ENCODE measurements at regions not wholly inside any gene's neighbourhood (a gene's known extent, or its start where the extent isn't known, plus 50 kb on each side); places are given as distances from the start of the nearest gene placed in this dataset.
"Not testable (repeated sequence)": the region's sequence is repeated elsewhere in the genome, so short reads cannot be mapped to it uniquely, and the experiment has no call there.

DNA sequence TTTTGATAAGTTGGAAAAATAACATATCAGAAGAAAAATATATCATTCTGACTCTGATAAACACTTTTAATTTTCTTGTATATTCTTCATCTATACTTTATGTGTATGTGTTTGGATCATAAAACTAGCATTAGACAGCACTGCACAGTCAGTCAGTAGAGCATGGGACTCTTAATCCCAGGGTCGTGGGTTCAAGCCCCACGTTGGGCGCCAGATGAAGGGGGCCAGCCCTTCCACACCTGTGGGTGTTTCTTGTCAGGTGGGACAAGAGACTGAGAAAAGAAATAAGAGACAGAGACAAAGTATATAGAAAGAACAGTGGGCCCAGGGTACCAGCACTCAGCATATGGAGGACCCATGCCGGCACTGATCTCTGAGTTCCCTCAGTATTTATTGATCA, 546.0 kb upstream of the NR2F2 start:
- no peaks in the 10 kb centered on the region for H3K4me1 ChIP-seq
- no peaks in the 10 kb centered on the region for H3K36me3 ChIP-seq
- no peaks in the 10 kb centered on the region for H3K27me3 ChIP-seq
- H3K9me3 ChIP-seq (replicated peaks): peaks cover 21% of the 10 kb centered on the region
- DNase-seq: no peak
- H3K27ac ChIP-seq: no peak overlapping the region
- no peak overlapping the region for H3K4me3 ChIP-seq

DNA sequence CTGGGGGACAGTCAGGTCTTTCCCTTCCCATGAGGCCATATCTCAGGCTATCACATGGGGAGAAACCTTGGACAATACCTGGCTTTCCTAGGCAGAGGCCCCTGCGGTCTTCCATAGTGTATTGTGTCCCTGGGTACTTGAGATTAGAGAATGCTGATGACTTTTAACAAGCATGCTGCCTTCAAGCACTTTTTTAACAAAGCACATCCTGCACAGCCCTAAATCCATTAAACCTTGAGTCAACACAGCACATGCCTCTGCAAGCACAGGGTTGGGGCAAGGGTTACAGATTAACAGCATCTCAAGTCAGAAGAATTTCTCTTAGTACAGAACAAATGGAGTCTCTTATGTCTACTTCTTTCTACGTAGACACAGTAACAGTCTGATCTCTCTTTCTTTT, 545.2 kb upstream of the NR2F2 start:
- H3K36me3 ChIP-seq, H3K4me1 ChIP-seq, H3K4me3 ChIP-seq, H3K27me3 ChIP-seq, DNase-seq, H3K27ac ChIP-seq: not testable (repeated sequence)
- peaks cover 21% of the 10 kb centered on the region for H3K9me3 ChIP-seq (replicated peaks)

DNA sequence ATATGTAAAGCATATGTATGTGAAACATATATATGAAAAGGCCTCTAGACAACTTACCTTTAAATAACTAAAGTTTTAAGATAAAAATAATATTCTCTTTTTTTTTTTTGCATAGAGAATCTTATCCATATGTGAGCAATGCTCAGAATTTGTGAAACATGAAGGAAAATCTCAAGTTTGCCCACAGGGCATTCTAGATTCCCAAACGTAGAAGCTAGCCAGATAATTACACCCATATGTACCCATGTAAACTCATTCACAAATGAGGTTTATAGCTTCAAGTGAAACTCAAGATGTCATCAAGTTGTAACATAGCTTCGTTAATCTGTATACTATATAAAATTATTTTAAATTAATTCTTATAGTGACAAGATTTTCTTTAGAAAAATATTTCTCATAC, 537.3 kb upstream of the NR2F2 start:
- Histone ChIP-seq H3K4me3 (no peak overlapping the region), H3K27me3 (no peaks in the 10 kb centered on the region; the same call in 1 of the 2 replicates), H3K4me1 (no peaks in the 10 kb centered on the region), H3K27ac (no peak overlapping the region), H3K36me3 (no peaks in the 10 kb centered on the region), H3K9me3 (replicated peaks) (no peaks in the 10 kb centered on the region)
- DNase-seq: no peak

DNA sequence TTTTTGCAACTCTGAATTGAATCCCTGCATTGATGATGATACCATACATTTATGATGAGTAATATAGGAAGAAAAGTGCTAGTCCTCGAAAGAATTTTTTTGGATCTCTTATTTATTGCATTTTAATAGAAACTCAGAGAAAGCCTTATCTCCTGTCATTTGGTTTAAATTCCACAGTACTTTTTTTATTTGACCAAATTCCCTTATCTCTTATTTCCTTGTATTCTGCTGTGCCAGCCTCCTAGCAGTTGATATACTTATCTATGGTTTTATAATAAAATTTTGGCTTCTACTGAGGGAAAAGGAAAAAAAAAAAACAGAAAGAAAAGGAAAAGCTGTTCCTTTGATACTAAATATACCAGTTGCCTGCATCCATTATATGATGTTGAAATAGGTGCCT, 535.1 kb upstream of the NR2F2 start:
- H3K27ac ChIP-seq: no peak overlapping the region
- DNase-seq: no peak
- H3K27me3 ChIP-seq: no peaks in the 10 kb centered on the region; the same call in 1 of the 2 replicates
- H3K36me3 ChIP-seq: no peaks in the 10 kb centered on the region
- no peak overlapping the region for H3K4me3 ChIP-seq
- H3K4me1 ChIP-seq: peaks cover 10% of the 10 kb centered on the region
- H3K9me3 ChIP-seq (replicated peaks): no peaks in the 10 kb centered on the region

DNA sequence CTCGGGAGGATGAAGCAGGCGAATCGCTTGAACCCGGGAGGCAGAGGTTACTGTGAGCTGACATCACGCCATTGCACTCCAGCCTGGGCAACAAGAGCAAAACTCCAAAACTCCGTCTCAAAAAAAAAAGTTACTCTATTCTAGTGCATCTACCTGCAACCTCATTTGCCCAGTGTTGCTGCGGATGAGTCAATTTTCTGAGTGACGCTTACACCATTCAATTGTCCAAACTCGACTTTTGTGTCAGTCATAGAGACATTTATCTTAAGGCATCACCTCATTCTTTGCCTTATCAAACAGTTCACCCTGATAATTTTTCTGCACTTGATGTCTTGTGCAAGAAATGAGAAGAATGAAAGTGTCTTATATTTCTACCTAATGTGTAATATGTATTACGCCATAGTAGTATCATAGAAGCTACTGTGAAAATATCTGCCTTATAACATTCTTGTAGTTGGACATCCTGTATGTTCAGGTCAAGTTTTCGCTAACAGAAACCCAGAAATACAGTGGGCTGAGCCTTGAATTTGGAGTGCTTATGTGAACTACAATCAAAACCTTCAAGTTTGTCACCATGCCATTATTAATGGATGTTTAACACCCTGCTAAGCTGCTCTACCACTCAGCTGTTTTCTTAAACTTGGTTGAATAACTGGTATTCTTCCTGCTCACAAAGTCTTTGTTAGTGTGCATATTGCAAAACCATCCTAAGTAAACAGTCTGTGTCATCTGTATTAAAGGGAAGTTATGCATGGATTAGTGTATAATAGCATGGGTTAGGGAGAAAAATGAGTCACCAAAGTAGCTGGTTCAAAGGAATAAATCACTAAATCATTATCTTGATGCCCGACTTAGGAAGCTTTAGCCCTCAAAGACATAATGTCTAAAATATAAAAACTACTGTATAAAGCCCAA, 531.0 kb upstream of the NR2F2 start:
- Histone ChIP-seq H3K27ac (no peak overlapping the region; the same call in 1 of the 2 replicates), H3K36me3 (no peaks in the 10 kb centered on the region), H3K4me3 (no peak overlapping the region), H3K27me3 (no peaks in the 10 kb centered on the region), H3K9me3 (replicated peaks) (no peaks in the 10 kb centered on the region), H3K4me1 (peaks cover 10% of the 10 kb centered on the region)
- DNase-seq: peak in 1 of 2 experiments; percentile 70

DNA sequence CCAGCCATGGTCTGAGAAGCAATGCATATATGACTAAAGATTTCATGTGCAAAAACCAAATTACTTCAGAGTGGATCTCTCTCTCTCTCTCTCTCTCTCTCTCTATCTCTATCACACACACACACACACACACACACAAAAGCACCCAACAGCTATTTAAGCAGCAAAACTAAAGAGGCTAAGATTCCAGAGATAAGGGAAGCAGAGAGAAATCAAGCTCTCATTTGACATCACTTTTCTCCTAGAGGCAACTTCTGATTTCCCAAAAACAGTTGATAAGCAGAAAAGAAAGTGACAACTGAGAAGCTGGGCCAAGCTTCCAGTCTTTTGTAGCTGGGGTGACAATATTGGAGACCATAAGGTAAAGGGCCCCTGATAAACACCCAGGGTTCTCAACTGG, 526.0 kb upstream of the NR2F2 start:
- Histone ChIP-seq H3K27ac (no peak overlapping the region), H3K27me3 (no peaks in the 10 kb centered on the region), H3K36me3 (no peaks in the 10 kb centered on the region), H3K4me1 (peaks cover 7% of the 10 kb centered on the region), H3K4me3 (no peak overlapping the region), H3K9me3 (replicated peaks) (no peaks in the 10 kb centered on the region)
- DNase-seq: no peak

DNA sequence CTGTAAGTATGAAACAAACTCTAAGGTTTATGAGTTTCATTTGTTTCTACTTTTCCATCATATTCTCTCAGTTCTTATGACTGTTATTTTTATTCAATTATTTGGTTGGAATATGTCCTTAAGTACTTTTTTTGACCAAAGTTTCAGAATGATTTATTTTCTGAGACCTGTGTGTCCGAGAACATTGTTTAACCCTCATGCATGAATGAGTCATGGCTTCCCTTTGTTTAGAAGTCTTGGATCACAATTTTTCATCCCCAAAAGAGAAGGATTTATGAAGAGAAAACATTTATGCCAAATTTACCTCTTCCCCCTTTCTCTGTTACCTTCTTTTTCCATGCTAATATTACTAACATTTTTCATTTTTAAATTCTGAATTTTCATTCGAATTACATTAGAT, 518.0 kb upstream of the NR2F2 start:
- no peak overlapping the region for H3K4me3 ChIP-seq
- no peaks in the 10 kb centered on the region for H3K27me3 ChIP-seq
- no peaks in the 10 kb centered on the region for H3K36me3 ChIP-seq
- no peak overlapping the region for H3K27ac ChIP-seq
- no peak for DNase-seq
- no peaks in the 10 kb centered on the region for H3K9me3 ChIP-seq (replicated peaks)
- H3K4me1 ChIP-seq: no peaks in the 10 kb centered on the region; the same call in 1 of the 2 replicates

DNA sequence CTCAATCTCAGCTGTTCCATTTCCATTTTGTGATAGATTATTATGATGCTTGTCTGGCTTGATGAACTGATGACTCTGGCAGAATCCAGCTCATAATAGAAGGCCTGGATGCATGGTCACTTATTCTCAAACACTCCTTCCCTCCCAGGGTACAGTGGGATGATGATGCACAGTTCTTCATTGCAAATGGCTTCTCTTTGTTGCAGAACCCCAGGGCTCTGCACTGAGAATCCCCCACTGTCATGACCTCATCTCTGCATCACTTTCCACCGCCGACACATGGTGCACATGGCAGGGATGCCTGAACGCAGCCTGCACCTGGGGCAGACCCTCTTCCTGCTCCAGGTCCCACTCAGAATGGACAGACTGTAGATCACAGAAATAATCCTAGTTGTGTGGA, 515.6 kb upstream of the NR2F2 start:
- DNase-seq: no peak
- Histone ChIP-seq H3K4me1 (no peaks in the 10 kb centered on the region; the same call in 1 of the 2 replicates), H3K27ac (no peak overlapping the region), H3K9me3 (replicated peaks) (no peaks in the 10 kb centered on the region), H3K4me3 (no peak overlapping the region), H3K27me3 (no peaks in the 10 kb centered on the region), H3K36me3 (no peaks in the 10 kb centered on the region)

DNA sequence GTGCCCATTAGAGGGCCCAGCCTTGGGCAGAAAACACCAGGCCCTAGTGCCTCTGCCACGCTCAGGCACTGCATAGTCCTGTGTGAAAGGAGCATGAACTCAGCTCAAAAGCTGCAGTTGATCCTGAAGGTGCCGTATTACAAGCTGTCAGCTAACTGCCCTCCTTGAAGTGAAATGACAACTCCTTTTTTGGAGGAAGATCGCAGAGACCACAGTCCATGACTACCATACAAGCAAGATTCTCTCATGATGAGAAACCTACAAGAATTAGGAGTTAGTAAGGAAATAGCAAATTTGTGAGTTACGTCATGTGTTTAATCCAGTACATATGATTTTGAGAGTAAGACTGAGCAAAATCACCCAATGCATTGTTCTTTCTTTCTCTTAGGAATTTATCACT, 513.9 kb upstream of the NR2F2 start:
- Histone ChIP-seq H3K4me3 (no peak overlapping the region), H3K36me3 (no peaks in the 10 kb centered on the region), H3K9me3 (replicated peaks) (no peaks in the 10 kb centered on the region), H3K27ac (no peak overlapping the region), H3K27me3 (no peaks in the 10 kb centered on the region), H3K4me1 (no peaks in the 10 kb centered on the region)
- no peak for DNase-seq

DNA sequence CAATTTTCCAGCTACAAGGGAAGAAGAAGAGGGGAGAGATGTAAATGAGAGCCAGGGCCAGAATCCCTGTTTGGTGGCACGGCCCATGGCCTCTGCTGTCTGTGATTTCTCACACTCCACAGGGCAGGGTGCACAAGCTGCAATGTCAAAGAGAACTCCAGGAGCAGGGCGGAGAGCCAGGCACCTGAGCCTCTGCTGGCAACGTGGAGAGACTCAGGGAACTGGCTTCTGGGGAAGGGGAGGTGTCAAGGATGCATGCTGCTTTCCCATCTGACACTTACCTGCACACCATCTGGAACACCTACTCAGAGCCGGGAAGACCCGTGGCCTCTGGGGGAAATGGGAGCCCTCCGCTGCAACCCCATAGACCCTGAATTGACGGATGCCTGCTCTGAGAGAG, 507.5 kb upstream of the NR2F2 start:
- H3K27me3 ChIP-seq: no peaks in the 10 kb centered on the region
- no peak overlapping the region for H3K4me3 ChIP-seq
- peaks cover 12% of the 10 kb centered on the region; the same call in 1 of the 2 replicates for H3K4me1 ChIP-seq
- H3K27ac ChIP-seq: no peak overlapping the region
- H3K9me3 ChIP-seq (replicated peaks): no peaks in the 10 kb centered on the region
- no peaks in the 10 kb centered on the region for H3K36me3 ChIP-seq
- DNase-seq: no peak

DNA sequence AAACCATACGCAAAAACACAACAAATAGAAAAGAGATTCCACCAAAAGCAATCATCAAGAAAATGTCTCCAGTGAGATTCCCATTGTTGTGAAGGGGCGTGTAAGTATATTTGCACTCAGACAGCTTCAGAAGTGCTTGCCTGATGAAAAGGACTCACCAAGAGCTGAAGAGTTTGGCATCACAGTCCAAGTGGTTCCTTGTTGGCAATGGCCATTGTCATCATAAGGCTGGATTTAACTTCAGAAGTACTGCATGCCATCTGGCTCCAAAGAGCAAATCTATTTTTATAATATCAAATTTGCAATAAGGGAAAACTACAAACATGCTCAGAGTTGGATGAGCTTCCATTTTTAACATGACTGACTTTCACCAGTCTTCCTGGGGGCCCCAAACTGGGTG, 505.3 kb upstream of the NR2F2 start:
- H3K9me3 ChIP-seq (replicated peaks): no peaks in the 10 kb centered on the region
- no peak for DNase-seq

DNA sequence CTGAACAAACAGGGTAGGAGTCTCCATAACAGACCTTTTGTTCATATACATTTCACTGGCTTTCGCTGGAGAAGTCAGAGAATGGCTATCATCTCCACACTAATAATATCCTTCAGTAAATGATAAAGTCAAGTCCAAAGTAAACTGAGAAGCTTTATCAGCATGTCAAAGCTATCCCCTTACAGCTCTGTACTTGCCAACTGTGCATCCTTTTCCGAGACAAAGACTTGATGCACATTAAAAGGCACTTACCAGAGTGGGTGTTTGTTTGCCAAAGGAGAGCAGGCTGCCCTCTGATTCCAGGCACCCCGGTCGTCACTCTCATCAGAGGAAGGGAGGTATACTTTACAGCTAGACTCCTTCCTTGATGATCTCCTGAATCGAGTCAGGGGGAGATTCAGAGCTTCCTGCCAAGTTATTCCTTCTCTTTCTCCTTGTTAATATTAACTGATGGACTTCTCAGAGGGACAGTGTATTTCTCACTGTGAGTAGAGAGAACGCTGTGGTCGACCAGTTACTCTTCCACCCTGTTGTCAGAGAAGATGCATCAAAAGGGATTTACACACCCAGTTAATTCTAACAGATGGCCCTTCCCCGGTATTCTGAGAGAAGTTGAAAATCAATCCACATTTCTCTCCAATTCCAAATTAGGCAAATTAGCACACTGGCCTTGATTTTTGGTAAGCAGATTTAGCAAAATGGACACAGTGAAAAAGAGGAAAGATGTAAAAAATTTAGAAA, 504.7 kb upstream of the NR2F2 start:
- peak; percentile 20 to 58 for DNase-seq
- Histone ChIP-seq H3K27ac (peak overlapping the region; percentile 16; the same call in 1 of the 2 replicates), H3K9me3 (replicated peaks) (no peaks in the 10 kb centered on the region), H3K27me3 (no peaks in the 10 kb centered on the region), H3K4me3 (no peak overlapping the region), H3K4me1 (peaks cover 12% of the 10 kb centered on the region; the same call in 1 of the 2 replicates), H3K36me3 (no peaks in the 10 kb centered on the region)

More for the DNA sequence above, 505.3 kb upstream of the NR2F2 start:
- peaks cover 12% of the 10 kb centered on the region; the same call in 1 of the 2 replicates for H3K4me1 ChIP-seq
- no peaks in the 10 kb centered on the region for H3K27me3 ChIP-seq
- H3K36me3 ChIP-seq: no peaks in the 10 kb centered on the region
- no peak overlapping the region; the same call in 1 of the 2 replicates for H3K27ac ChIP-seq
- H3K4me3 ChIP-seq: no peak overlapping the region

DNA sequence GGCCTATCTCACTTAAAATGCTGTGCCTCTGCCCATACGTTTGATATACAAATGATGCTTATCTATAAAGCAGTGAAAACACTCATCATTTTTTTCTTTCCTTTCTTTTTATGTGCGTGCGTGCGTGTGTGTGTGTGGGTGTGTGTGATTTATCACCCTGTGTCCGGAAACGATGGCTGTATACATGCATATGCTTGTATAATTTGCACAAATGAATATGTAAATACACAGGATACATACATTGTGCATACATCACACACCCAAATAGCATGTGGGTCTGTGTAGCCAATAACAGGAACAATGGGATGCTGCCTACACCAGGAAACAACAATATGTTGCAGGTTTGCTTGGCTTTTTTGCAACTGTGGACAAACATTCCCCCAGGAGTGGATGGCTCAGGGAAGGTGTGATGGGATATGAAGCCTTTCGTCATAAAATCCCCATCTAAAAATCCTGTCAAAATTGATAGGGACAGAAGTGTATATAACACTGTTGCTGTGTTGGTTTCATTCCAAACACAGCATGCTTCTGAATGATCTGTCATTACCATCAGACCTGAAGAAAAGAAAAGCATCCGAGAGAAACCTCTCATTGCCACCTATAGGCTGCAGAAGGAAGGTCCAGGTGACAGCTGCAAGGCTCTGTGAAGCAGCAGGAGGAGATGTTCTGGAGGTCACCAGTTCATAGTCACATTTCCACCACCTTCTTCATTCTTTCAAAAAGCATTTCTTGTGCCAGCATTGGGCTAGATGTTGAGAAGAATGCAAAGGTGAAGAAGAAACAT, 503.9 kb upstream of the NR2F2 start:
- no peak overlapping the region for H3K4me3 ChIP-seq
- H3K9me3 ChIP-seq (replicated peaks): no peaks in the 10 kb centered on the region
- H3K27ac ChIP-seq: no peak overlapping the region
- DNase-seq: peak in 1 of 2 experiments; percentile 22
- no peaks in the 10 kb centered on the region for H3K36me3 ChIP-seq
- no peaks in the 10 kb centered on the region for H3K27me3 ChIP-seq
- H3K4me1 ChIP-seq: peaks cover 12% of the 10 kb centered on the region; the same call in 1 of the 2 replicates

DNA sequence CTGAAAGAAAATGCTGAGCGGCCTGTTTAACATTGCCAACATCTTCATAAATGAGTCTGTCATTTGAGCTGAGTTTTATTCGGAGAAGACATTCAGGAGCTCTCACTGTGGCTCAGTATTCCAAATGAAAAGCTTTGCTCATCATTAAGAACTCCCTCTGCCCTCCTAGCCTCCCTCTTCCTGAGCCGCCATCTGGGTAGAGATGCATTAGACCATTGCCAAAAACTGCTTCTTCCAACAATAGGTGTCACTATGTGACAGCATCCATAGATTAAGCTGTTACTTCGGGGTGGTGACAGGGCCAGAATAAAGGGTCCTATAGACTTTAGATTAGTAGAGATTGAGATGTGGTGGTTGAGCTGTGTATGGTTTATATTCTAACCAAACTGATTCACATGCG, 501.4 kb upstream of the NR2F2 start:
- no peak for DNase-seq
- H3K36me3 ChIP-seq: no peaks in the 10 kb centered on the region
- H3K4me1 ChIP-seq: peaks cover 12% of the 10 kb centered on the region; the same call in 1 of the 2 replicates
- H3K4me3 ChIP-seq: no peak overlapping the region
- no peaks in the 10 kb centered on the region for H3K9me3 ChIP-seq (replicated peaks)
- H3K27me3 ChIP-seq: no peaks in the 10 kb centered on the region
- no peak overlapping the region for H3K27ac ChIP-seq
